Activated CD8-positive, alpha-beta T cell treated with anti-CD3 and anti-CD28 coated beads for 36 hours (primary cell): ENCODE measurements at regions not wholly inside any gene's neighbourhood (a gene's known extent, or its start where the extent isn't known, plus 50 kb on each side); places are given as distances from the start of the nearest gene placed in this dataset.

ENCODE experiments used
- ATAC-seq: fragments of 200-7000 bp; cut with Tn5 transposase; one replicate; pipeline ENCODE4 v1.10.0; 2021; ENCODE audit warnings: mild to moderate bottlenecking, moderate library complexity
- CTCF ChIA-PET: fragments of 350-600 bp; sonication (Branson Sonifier 250); formaldehyde crosslinking; loops from one replicate; lab custom pipeline; 2021; ENCODE audit warnings: antibody characterized with exemption; lab: Charles Lee
- POLR2A ChIA-PET: fragments of 350-600 bp; sonication (Branson Sonifier 250); formaldehyde crosslinking; loops from one replicate; lab custom pipeline; 2021; ENCODE audit warnings: antibody characterized with exemption; lab: Charles Lee
- DNase-seq: peaks from one replicate; pipeline ENCODE4 v3.0.0-alpha.2; 2020
- H3K27ac Mint-ChIP-seq: one replicate; pipeline ENCODE4 v1.8.0; 2021; ENCODE audit warnings: mild to moderate bottlenecking, mixed read lengths
- H3K27me3 Mint-ChIP-seq: one replicate; pipeline ENCODE4 v1.8.0; 2021; ENCODE audit warnings: mixed read lengths
- H3K36me3 Mint-ChIP-seq: one replicate; pipeline ENCODE4 v1.8.0; 2021; ENCODE audit warnings: low read depth, mixed read lengths
- H3K4me1 Mint-ChIP-seq: one replicate; pipeline ENCODE4 v1.8.0; 2021; ENCODE audit warnings: low read depth, mixed read lengths
- H3K4me3 Mint-ChIP-seq: one replicate; pipeline ENCODE4 v1.8.0; 2021; ENCODE audit warnings: mild to moderate bottlenecking, moderate library complexity, mixed read lengths
- H3K9me3 Mint-ChIP-seq: one replicate; pipeline ENCODE4 v1.8.0; 2021; ENCODE audit warnings: mixed read lengths
- CTCF ChIP-seq: fragments of 200-600 bp; IDR thresholded peaks from one replicate; pipeline ENCODE4 v1.8.0; 2022; ENCODE audit warnings: antibody characterized with exemption, mild to moderate bottlenecking
- intact Hi-C: fragments of 100-400 bp; cut with micrococcal nuclease; formaldehyde crosslinking; loops from one replicate; pipeline ENCODE4 v1.10.0; 2022

GRCh38 chr10:30770229-30770628, 140.7 kb upstream of the LYZL2 start:
- TF ChIP-seq CTCF, result no peak
- CTCF ChIA-PET, result interaction anchor here (1.3 to 2.4 kb wide), 3 partner anchors 14 to 130 kb away, joined by 3 to 5 read pairs (median 3); no protein-coding TSS in a partner anchor

GRCh38 chr10:30769361-30769760, 139.8 kb upstream of the LYZL2 start:
- intact Hi-C loops, result no loop called here
- no peak overlapping the region for H3K27ac Mint-ChIP-seq
- no peak for DNase-seq
- no peaks in the 10 kb centered on the region for H3K27me3 Mint-ChIP-seq
- POLR2A ChIA-PET, result no interaction called here
- H3K36me3 Mint-ChIP-seq, result no peaks in the 10 kb centered on the region
- no peak for ATAC-seq
- H3K9me3 Mint-ChIP-seq, result peaks cover 2% of the 10 kb centered on the region
- H3K4me3 Mint-ChIP-seq, result no peak overlapping the region
- H3K4me1 Mint-ChIP-seq, result no peaks in the 10 kb centered on the region
- TF ChIP-seq CTCF, result no peak
- CTCF ChIA-PET, result interaction anchor here (1.7 to 2.4 kb wide), 2 partner anchors 14 to 129 kb away, joined by 5 to 6 read pairs; no protein-coding TSS in a partner anchor

More at GRCh38 chr10:30770229-30770628, 140.7 kb upstream of the LYZL2 start:
- Mint-ChIP-seq H3K27ac (no peak overlapping the region), H3K27me3 (no peaks in the 10 kb centered on the region), H3K36me3 (no peaks in the 10 kb centered on the region), H3K4me1 (no peaks in the 10 kb centered on the region), H3K4me3 (no peak overlapping the region), H3K9me3 (peaks cover 2% of the 10 kb centered on the region)
- DNase-seq (no peak), ATAC-seq (no peak)
- intact Hi-C loops, result no loop called here
- POLR2A ChIA-PET, result interaction anchor here (0.6 kb wide), 1 partner anchor 24 kb away, joined by 3 read pairs; no protein-coding TSS in a partner anchor

- H3K36me3 Mint-ChIP-seq, result peaks cover 3% of the 10 kb centered on the region
- POLR2A ChIA-PET, result no interaction called here
- no peak for TF ChIP-seq CTCF
- H3K4me3 Mint-ChIP-seq, result no peak overlapping the region
- H3K4me1 Mint-ChIP-seq, result peaks cover 5% of the 10 kb centered on the region
- ATAC-seq, result no peak
- no peak overlapping the region for H3K27ac Mint-ChIP-seq
- CTCF ChIA-PET, result interaction anchor here (0.9 kb wide), 2 partner anchors 18 to 39 kb away, joined by 3 read pairs; no protein-coding TSS in a partner anchor
- intact Hi-C loops, result no loop called here
- no peak for DNase-seq
- H3K9me3 Mint-ChIP-seq, result peaks cover 6% of the 10 kb centered on the region
- no peaks in the 10 kb centered on the region for H3K27me3 Mint-ChIP-seq
Observed at GRCh38 chr10:30765616-30766015, 136.1 kb upstream of the LYZL2 start.

- ATAC-seq (no peak), DNase-seq (no peak)
- H3K27me3 Mint-ChIP-seq, result no peaks in the 10 kb centered on the region
- H3K36me3 Mint-ChIP-seq, result peaks cover 3% of the 10 kb centered on the region
- H3K27ac Mint-ChIP-seq, result no peak overlapping the region
- no peak for TF ChIP-seq CTCF
- CTCF ChIA-PET, result interaction anchor here (0.7 kb wide), 1 partner anchor 19 kb away, joined by 3 read pairs; no protein-coding TSS in a partner anchor
- H3K9me3 Mint-ChIP-seq, result peaks cover 6% of the 10 kb centered on the region
- POLR2A ChIA-PET, result no interaction called here
- H3K4me1 Mint-ChIP-seq, result peaks cover 5% of the 10 kb centered on the region
- intact Hi-C loops, result no loop called here
- H3K4me3 Mint-ChIP-seq, result no peak overlapping the region
Observed at GRCh38 chr10:30765022-30765615, 135.6 kb upstream of the LYZL2 start.

- CTCF ChIA-PET, result interaction anchor here (0.8 to 1.4 kb wide), 3 partner anchors 19 to 124 kb away, joined by 3 to 4 read pairs (median 4); no protein-coding TSS in a partner anchor
- Mint-ChIP-seq H3K27ac (no peak overlapping the region), H3K27me3 (no peaks in the 10 kb centered on the region), H3K4me3 (no peak overlapping the region), H3K4me1 (peaks cover 11% of the 10 kb centered on the region), H3K36me3 (peaks cover 3% of the 10 kb centered on the region), H3K9me3 (peaks cover 4% of the 10 kb centered on the region)
- intact Hi-C loops, result no loop called here
- POLR2A ChIA-PET, result no interaction called here
- DNase-seq (peak; percentile 32), ATAC-seq (no peak)
- TF ChIP-seq CTCF, result no peak
Observed at GRCh38 chr10:30763918-30764317, 134.4 kb upstream of the LYZL2 start.
